ENCODE measurements at regions not wholly inside any gene's neighbourhood (a gene's known extent, or its start where the extent isn't known, plus 50 kb on each side); places are given as distances from the start of the nearest gene placed in this dataset.

GRCh38 chr10:111973306-111973705, 210.3 kb downstream of the GPAM start:
- no peaks in the 10 kb centered on the region for H3K27me3 ChIP-seq
- no peaks in the 10 kb centered on the region for H3K4me1 ChIP-seq
- H3K4me3 ChIP-seq: no peak overlapping the region
- no peaks in the 10 kb centered on the region for H3K9me3 ChIP-seq
- ATAC-seq (ENCODE audit: low FRiP score in 2 of 2): peak in 1 of 2 donors; percentile 68
- H3K36me3 ChIP-seq: no peaks in the 10 kb centered on the region
- 78 to 79% methylated on average over 2 of the region's 2 CpGs for WGBS, 2 donors
- no peak for DNase-seq
- no peak for TF ChIP-seq CTCF (IDR thresholded peaks at IDR 0.05)
- TF ChIP-seq EP300 (IDR thresholded peaks at IDR 0.05): no peak
- no peak for TF ChIP-seq POLR2A (IDR thresholded peaks at IDR 0.05)
- no peak for TF ChIP-seq POLR2AphosphoS5 (IDR thresholded peaks at IDR 0.05)
- H3K27ac ChIP-seq: no peak overlapping the region

GRCh38 chr10:111973826-111974225, 209.7 kb downstream of the GPAM start:
- Histone ChIP-seq H3K4me3 (no peak overlapping the region), H3K27me3 (no peaks in the 10 kb centered on the region), H3K4me1 (no peaks in the 10 kb centered on the region), H3K27ac (no peak overlapping the region), H3K9me3 (no peaks in the 10 kb centered on the region), H3K36me3 (no peaks in the 10 kb centered on the region)
- no peak for ATAC-seq (ENCODE audit: low FRiP score in 2 of 2)
- TF ChIP-seq POLR2A (IDR thresholded peaks at IDR 0.05) (no peak), POLR2AphosphoS5 (IDR thresholded peaks at IDR 0.05) (no peak), CTCF (IDR thresholded peaks at IDR 0.05) (no peak), EP300 (IDR thresholded peaks at IDR 0.05) (no peak)
- WGBS, 2 donors: 85 to 91% methylated on average over 1 of the region's 1 CpG
- no peak for DNase-seq

GRCh38 chr10:111974325-111974724, 209.2 kb downstream of the GPAM start:
- TF ChIP-seq POLR2A (IDR thresholded peaks at IDR 0.05): no peak
- TF ChIP-seq EP300 (IDR thresholded peaks at IDR 0.05): no peak
- TF ChIP-seq CTCF (IDR thresholded peaks at IDR 0.05): no peak
- TF ChIP-seq POLR2AphosphoS5 (IDR thresholded peaks at IDR 0.05): no peak
- H3K4me1 ChIP-seq: no peaks in the 10 kb centered on the region
- ATAC-seq (ENCODE audit: low FRiP score in 2 of 2): peak in 1 of 2 donors; percentile 65
- H3K36me3 ChIP-seq: no peaks in the 10 kb centered on the region
- WGBS, 2 donors: 58% methylated on average over 4 of the region's 4 CpGs
- no peak overlapping the region for H3K27ac ChIP-seq
- H3K27me3 ChIP-seq: no peaks in the 10 kb centered on the region
- H3K4me3 ChIP-seq: no peak overlapping the region
- H3K9me3 ChIP-seq: no peaks in the 10 kb centered on the region
- no peak for DNase-seq

GRCh38 chr10:111976557-111976956, 207.0 kb downstream of the GPAM start:
- Histone ChIP-seq H3K27ac (no peak overlapping the region), H3K36me3 (no peaks in the 10 kb centered on the region), H3K27me3 (no peaks in the 10 kb centered on the region), H3K4me1 (no peaks in the 10 kb centered on the region), H3K9me3 (no peaks in the 10 kb centered on the region), H3K4me3 (no peak overlapping the region)
- TF ChIP-seq CTCF (IDR thresholded peaks at IDR 0.05): no peak
- no peak for TF ChIP-seq POLR2AphosphoS5 (IDR thresholded peaks at IDR 0.05)
- TF ChIP-seq EP300 (IDR thresholded peaks at IDR 0.05): no peak
- TF ChIP-seq POLR2A (IDR thresholded peaks at IDR 0.05): no peak
- DNase-seq (no peak), ATAC-seq (ENCODE audit: low FRiP score in 2 of 2) (no peak)
- 65 to 85% methylated on average over 2 of the region's 2 CpGs for WGBS, 2 donors

- WGBS, 2 donors: 77 to 87% methylated on average over 6 of the region's 6 CpGs
- TF ChIP-seq POLR2AphosphoS5 (IDR thresholded peaks at IDR 0.05) (no peak), POLR2A (IDR thresholded peaks at IDR 0.05) (no peak), CTCF (IDR thresholded peaks at IDR 0.05) (no peak), EP300 (IDR thresholded peaks at IDR 0.05) (no peak)
- H3K9me3 ChIP-seq: no peaks in the 10 kb centered on the region
Measured at GRCh38 chr10:111984057-111984456, 199.5 kb downstream of the GPAM start.

More at GRCh38 chr10:111984057-111984456, 199.5 kb downstream of the GPAM start:
- no peaks in the 10 kb centered on the region for H3K27me3 ChIP-seq
- ATAC-seq (ENCODE audit: low FRiP score in 2 of 2) (no peak), DNase-seq (no peak)
- H3K27ac ChIP-seq: no peak overlapping the region
- H3K4me1 ChIP-seq: no peaks in the 10 kb centered on the region
- no peaks in the 10 kb centered on the region for H3K36me3 ChIP-seq
- no peak overlapping the region for H3K4me3 ChIP-seq

Measured in upper lobe of left lung (tissue), 6 donors.